Suprapubic skin (tissue), 4 donors: ENCODE measurements at regions not wholly inside any gene's neighbourhood (a gene's known extent, or its start where the extent isn't known, plus 50 kb on each side); places are given as distances from the start of the nearest gene placed in this dataset.
"Not testable (repeated sequence)": the region's sequence is repeated elsewhere in the genome, so short reads cannot be mapped to it uniquely, and the experiment has no call there.

Experiments
- DNase-seq, 2 donors: peaks; one replicate each; pipeline ENCODE4 v3.0.0-alpha.2; 2019; ENCODE audit warnings: low spot score in 2 of 2
- H3K27ac ChIP-seq: fragments of 200-600 bp; sonication (generic); one replicate; pipeline ENCODE4 v1.5.1; 2019
- H3K27me3 ChIP-seq: fragments of 200-600 bp; sonication (generic); one replicate; pipeline ENCODE4 v1.5.1; 2019
- H3K36me3 ChIP-seq: fragments of 200-600 bp; sonication (generic); one replicate; pipeline ENCODE4 v1.5.1; 2019
- H3K4me1 ChIP-seq: fragments of 200-600 bp; sonication (generic); one replicate; pipeline ENCODE4 v1.5.1; 2019
- H3K4me3 ChIP-seq: fragments of 200-600 bp; sonication (generic); one replicate; pipeline ENCODE4 v1.5.1; 2019; ENCODE audit warnings: mild to moderate bottlenecking
- H3K9me3 ChIP-seq: fragments of 200-600 bp; sonication (generic); one replicate; pipeline ENCODE4 v1.5.1; 2019
- CTCF ChIP-seq, 2 donors: fragments of 200-600 bp in 1 of 2; fragments of 450-650 bp in 1 of 2; sonication (generic) in 1 of 2; IDR thresholded peaks; one replicate each; pipeline ENCODE4 v1.5.1; 2016 to 2019; ENCODE audit warnings: antibody characterized with exemption in 2 of 2, mild to moderate bottlenecking in 1 of 2, moderate library complexity in 1 of 2
- EP300 ChIP-seq: sonication (generic); formaldehyde crosslinking; IDR thresholded peaks from one replicate; pipeline ENCODE4 v1.6.1; 2017; ENCODE audit warnings: antibody characterized with exemption
- POLR2A ChIP-seq, 2 donors: fragments of 450-650 bp; IDR thresholded peaks; one replicate each; pipeline ENCODE4 v1.6.1; 2017; ENCODE audit warnings: antibody characterized with exemption in 2 of 2, mild to moderate bottlenecking in 2 of 2, moderate library complexity in 2 of 2
- POLR2AphosphoS5 ChIP-seq, 3 donors: sonication (generic); formaldehyde crosslinking; IDR thresholded peaks; one replicate each; pipeline ENCODE4 v1.6.1; 2017; ENCODE audit warnings: antibody characterized with exemption in 3 of 3
- WGBS: methylation state at CpG from one replicate; pipeline ENCODE4 v1.1.5; 2018; 5-methylcytosine and 5-hydroxymethylcytosine counted together

- WGBS: 21% methylated on average over 1 of the region's 1 CpG
- no peaks in the 10 kb centered on the region for H3K36me3 ChIP-seq
- no peak for DNase-seq
- H3K27me3 ChIP-seq: no peaks in the 10 kb centered on the region
- H3K4me1 ChIP-seq: no peaks in the 10 kb centered on the region
- H3K9me3 ChIP-seq: no peaks in the 10 kb centered on the region
- H3K27ac ChIP-seq: no peak overlapping the region
- H3K4me3 ChIP-seq: no peak overlapping the region
- TF ChIP-seq POLR2A (IDR thresholded peaks at IDR 0.05) (no peak), CTCF (IDR thresholded peaks at IDR 0.05) (no peak), POLR2AphosphoS5 (IDR thresholded peaks at IDR 0.05) (no peak), EP300 (no peak)
Observed at GRCh38 chrX:40950546-40950945, 134.7 kb upstream of the USP9X start.

DNA sequence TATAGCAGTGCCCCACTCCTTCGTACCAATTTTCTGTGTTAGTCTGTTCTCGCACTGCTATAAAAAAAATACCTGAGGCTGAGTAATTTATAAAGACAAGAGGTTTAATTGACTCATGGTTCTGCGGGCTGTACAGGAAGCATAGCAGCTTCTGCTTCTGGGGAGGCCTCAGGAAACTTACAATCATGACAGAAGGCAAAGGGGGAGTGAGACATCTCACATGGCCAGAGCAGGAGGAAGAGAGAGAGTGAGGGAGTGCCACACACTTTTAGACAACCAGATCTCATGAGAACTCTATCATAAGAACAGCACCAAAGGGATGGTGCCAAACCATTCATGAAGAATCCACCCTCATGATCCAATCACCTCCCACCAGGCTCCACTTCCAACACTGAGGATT lies 133.8 kb upstream of the USP9X start:
- H3K4me1 ChIP-seq, DNase-seq, H3K4me3 ChIP-seq, H3K27ac ChIP-seq, H3K9me3 ChIP-seq, H3K36me3 ChIP-seq, H3K27me3 ChIP-seq: not testable (repeated sequence)
- 90% methylated on average over 3 of the region's 3 CpGs for whole genome bisulfite sequencing

DNA sequence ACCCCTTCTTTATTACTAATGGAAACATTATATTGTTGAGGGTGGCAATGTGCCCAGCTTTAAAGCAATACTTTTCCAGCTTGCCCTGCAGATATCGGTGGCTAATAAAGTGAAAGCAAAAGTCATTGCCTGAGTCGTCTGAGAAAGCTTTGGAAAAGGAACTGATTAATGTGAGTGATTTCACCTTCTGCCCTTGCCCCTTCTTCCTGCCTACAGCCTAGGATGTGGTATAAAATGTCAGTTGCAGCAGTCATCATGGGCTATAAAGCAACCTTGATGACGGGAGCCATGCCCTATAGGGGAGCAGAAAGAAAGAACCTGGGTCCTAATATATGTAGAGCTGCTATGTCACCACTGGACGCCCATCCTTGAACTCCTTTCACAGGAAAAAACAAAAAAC lies 132.4 kb upstream of the USP9X start:
- 53% methylated on average over 4 of the region's 4 CpGs for WGBS
- no peaks in the 10 kb centered on the region for H3K9me3 ChIP-seq
- H3K27me3 ChIP-seq: no peaks in the 10 kb centered on the region
- H3K4me1 ChIP-seq: no peaks in the 10 kb centered on the region
- no peak overlapping the region for H3K27ac ChIP-seq
- DNase-seq: no peak
- TF ChIP-seq CTCF (IDR thresholded peaks at IDR 0.05) (no peak), POLR2A (IDR thresholded peaks at IDR 0.05) (no peak), EP300 (no peak), POLR2AphosphoS5 (IDR thresholded peaks at IDR 0.05) (no peak)
- H3K36me3 ChIP-seq: no peaks in the 10 kb centered on the region
- peak overlapping the region; percentile 16 for H3K4me3 ChIP-seq

- no peaks in the 10 kb centered on the region for H3K27me3 ChIP-seq
- H3K4me1 ChIP-seq: no peaks in the 10 kb centered on the region
- H3K27ac ChIP-seq: no peak overlapping the region
- no peak overlapping the region for H3K4me3 ChIP-seq
- WGBS: 87% methylated on average over 2 of the region's 2 CpGs
- no peaks in the 10 kb centered on the region for H3K36me3 ChIP-seq
- no peaks in the 10 kb centered on the region for H3K9me3 ChIP-seq
- TF ChIP-seq POLR2A (IDR thresholded peaks at IDR 0.05) (no peak), EP300 (no peak), POLR2AphosphoS5 (IDR thresholded peaks at IDR 0.05) (no peak), CTCF (IDR thresholded peaks at IDR 0.05) (no peak)
- DNase-seq: no peak
Observed at GRCh38 chrX:40953369-40953768, 131.9 kb upstream of the USP9X start.

DNA sequence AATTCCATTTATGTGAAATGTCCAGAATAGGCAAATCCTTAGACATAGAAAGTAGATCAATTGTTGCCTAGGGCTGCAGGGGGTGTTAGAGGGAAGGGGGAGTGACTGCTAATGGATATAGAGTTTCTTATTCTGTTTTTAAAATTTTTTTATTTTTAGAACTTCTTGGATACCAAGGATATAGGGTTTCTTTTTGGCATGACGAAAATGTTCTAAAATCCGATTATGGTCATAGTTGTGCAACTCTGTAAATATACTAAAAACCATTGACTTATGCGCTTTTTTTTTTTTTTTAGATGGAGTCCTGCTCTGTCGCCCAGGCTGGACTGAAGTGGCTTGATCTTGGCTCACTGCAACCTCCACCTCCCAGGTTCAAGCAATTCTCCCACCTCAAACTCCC lies 125.2 kb upstream of the USP9X start:
- TF ChIP-seq POLR2AphosphoS5 (IDR thresholded peaks at IDR 0.05) (no peak), CTCF (IDR thresholded peaks at IDR 0.05) (no peak), EP300 (no peak), POLR2A (IDR thresholded peaks at IDR 0.05) (no peak)
- no peaks in the 10 kb centered on the region for H3K27me3 ChIP-seq
- no peaks in the 10 kb centered on the region for H3K36me3 ChIP-seq
- H3K9me3 ChIP-seq: no peaks in the 10 kb centered on the region
- WGBS: 89% methylated on average over 4 of the region's 4 CpGs
- H3K27ac ChIP-seq: no peak overlapping the region
- DNase-seq: no peak
- no peaks in the 10 kb centered on the region for H3K4me1 ChIP-seq
- no peak overlapping the region for H3K4me3 ChIP-seq

DNA sequence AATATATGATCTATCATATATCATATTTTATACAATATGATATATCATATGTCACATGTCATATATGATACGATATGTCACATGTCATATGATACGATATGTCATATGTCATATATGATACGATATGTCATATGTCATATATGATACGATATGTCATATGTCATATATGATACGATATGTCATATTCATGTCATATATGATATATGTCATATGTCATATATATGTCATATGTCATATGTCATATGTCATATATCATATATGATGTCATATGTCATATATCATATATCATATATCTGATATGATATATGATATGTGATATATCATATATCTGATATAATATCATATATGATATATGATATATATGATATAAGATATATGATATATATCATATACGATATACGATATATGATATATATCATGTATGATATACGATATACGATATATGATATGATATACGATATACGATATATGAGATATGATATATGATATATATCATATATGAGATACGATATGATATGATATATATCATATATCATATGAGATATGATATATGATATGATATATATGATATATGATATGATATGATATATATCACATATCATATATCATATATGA lies 122.3 kb upstream of the USP9X start:
- Histone ChIP-seq H3K27ac (no peak overlapping the region), H3K4me3 (no peak overlapping the region), H3K9me3 (no peaks in the 10 kb centered on the region), H3K36me3 (no peaks in the 10 kb centered on the region), H3K27me3 (no peaks in the 10 kb centered on the region), H3K4me1 (no peaks in the 10 kb centered on the region)
- no peak for DNase-seq
- TF ChIP-seq EP300 (no peak), POLR2AphosphoS5 (IDR thresholded peaks at IDR 0.05) (no peak), POLR2A (IDR thresholded peaks at IDR 0.05) (no peak), CTCF (IDR thresholded peaks at IDR 0.05) (no peak)
- WGBS: 87% methylated on average over 12 of the region's 12 CpGs
